ENCODE measurements at regions not wholly inside any gene's neighbourhood (a gene's known extent, or its start where the extent isn't known, plus 50 kb on each side); places are given as distances from the start of the nearest gene placed in this dataset.

DNA sequence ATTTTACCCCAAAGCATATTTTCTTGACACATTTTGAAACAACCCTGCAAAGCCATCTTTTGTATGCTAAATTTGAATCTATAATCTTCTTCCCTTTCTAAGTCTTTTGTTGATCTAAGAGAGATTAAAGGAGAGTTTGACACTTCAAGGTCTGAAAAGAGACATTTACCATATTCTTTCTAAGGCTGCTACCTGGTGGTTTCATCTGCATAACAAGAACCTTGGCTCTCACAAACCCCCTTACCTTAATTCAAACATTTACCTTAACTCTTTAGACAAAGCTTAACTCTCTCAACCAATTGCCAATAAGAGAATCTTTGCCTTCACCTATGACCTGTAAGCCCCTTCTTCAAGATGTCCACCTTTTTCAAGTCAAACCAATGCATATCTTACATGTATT is 1143.6 kb downstream of the CDH11 start:
- no peak overlapping the region for H3K27ac ChIP-seq
- TF ChIP-seq, protein P1, sequence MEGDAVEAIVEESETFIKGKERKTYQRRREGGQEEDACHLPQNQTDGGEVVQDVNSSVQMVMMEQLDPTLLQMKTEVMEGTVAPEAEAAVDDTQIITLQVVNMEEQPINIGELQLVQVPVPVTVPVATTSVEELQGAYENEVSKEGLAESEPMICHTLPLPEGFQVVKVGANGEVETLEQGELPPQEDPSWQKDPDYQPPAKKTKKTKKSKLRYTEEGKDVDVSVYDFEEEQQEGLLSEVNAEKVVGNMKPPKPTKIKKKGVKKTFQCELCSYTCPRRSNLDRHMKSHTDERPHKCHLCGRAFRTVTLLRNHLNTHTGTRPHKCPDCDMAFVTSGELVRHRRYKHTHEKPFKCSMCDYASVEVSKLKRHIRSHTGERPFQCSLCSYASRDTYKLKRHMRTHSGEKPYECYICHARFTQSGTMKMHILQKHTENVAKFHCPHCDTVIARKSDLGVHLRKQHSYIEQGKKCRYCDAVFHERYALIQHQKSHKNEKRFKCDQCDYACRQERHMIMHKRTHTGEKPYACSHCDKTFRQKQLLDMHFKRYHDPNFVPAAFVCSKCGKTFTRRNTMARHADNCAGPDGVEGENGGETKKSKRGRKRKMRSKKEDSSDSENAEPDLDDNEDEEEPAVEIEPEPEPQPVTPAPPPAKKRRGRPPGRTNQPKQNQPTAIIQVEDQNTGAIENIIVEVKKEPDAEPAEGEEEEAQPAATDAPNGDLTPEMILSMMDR (IDR thresholded peaks at IDR 0.05), result no peak
- TF ChIP-seq POLR2A (IDR thresholded peaks at IDR 0.05) (no peak), POLR2AphosphoS5 (IDR thresholded peaks at IDR 0.05) (no peak), EP300 (IDR thresholded peaks at IDR 0.05) (no peak)
- H3K9me3 ChIP-seq, result no peaks in the 10 kb centered on the region
- intact Hi-C loops (cut with DNase I), result no loop called here
- H3K4me3 ChIP-seq, result no peak overlapping the region
- no peak for DNase-seq
- no peaks in the 10 kb centered on the region for H3K27me3 ChIP-seq
- H3K36me3 ChIP-seq, result no peaks in the 10 kb centered on the region
- H3K4me1 ChIP-seq, result no peaks in the 10 kb centered on the region

DNA sequence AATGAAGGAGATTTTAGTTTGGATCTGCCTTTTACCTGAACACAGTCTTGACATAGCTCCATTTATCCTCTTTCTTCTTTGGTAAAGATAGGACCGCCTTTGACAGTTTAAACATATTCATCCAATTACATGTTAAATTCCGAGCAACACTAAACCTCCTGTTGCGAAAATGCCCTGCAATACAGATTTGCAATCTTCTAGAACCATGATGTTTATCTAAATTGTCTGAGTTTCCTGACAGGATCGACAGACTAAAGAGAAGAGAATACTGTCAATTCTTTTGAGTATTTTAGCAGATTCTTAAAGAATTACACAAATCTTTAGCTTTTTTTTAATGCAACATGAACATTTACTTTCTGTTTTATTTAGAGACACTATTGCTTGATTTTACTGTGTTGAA is 1145.5 kb downstream of the CDH11 start:
- intact Hi-C loops (cut with DNase I), result no loop called here
- Histone ChIP-seq H3K4me3 (no peak overlapping the region), H3K27me3 (no peaks in the 10 kb centered on the region), H3K36me3 (no peaks in the 10 kb centered on the region), H3K4me1 (no peaks in the 10 kb centered on the region), H3K9me3 (no peaks in the 10 kb centered on the region), H3K27ac (no peak overlapping the region)
- DNase-seq, result no peak
- TF ChIP-seq, protein P1 (IDR thresholded peaks at IDR 0.05), result no peak
- no peak for TF ChIP-seq EP300 (IDR thresholded peaks at IDR 0.05)
- TF ChIP-seq POLR2A (IDR thresholded peaks at IDR 0.05), result no peak
- TF ChIP-seq POLR2AphosphoS5 (IDR thresholded peaks at IDR 0.05), result no peak
- 70% methylated on average over 4 of the region's 4 CpGs for WGBS, 2 donors

DNA sequence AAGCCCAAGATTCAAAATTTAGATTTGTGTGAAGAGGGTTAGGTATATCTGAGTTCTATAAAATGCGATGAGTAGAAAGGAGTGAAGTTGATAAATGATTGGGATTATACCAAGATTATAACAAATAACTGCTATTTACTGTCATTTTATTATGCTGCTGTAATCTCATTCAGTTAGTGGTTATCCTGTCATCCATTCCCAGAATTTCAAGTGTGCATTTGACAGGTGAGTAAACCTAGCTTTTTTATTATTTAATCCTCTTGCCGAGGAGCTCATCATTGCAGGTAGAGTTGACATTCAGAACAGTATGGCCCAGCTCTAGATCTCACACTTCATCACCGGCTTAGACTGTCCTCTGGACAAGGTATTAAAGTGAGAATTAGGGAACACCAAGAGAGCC is 1146.2 kb downstream of the CDH11 start:
- Histone ChIP-seq H3K36me3 (no peaks in the 10 kb centered on the region), H3K27ac (no peak overlapping the region), H3K4me1 (no peaks in the 10 kb centered on the region), H3K4me3 (no peak overlapping the region), H3K27me3 (no peaks in the 10 kb centered on the region), H3K9me3 (no peaks in the 10 kb centered on the region)
- 84 to 92% methylated on average over 3 of the region's 3 CpGs for WGBS, 2 donors
- TF ChIP-seq POLR2A (IDR thresholded peaks at IDR 0.05), result no peak
- TF ChIP-seq EP300 (IDR thresholded peaks at IDR 0.05), result no peak
- intact Hi-C loops (cut with DNase I), result no loop called here
- no peak for DNase-seq

DNA sequence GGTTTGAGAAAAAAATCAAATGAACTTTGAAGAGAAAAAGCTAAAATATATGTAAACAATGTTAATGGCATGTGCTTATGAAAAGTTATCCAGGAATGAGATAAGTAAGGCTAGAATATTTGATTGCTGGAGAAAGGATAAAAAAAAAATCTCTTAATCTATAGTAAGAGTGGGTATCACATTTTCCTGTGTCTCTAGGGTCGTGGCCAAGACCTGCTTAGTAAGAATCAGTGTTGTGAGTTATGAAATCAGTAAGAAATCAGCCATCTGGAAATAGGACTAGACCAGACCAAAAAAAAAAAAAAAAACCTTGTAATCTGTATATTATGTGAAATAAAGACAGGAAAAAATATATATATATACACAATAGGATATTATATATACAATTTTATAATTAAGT is 1153.9 kb downstream of the CDH11 start:
- Histone ChIP-seq H3K4me1 (no peaks in the 10 kb centered on the region), H3K9me3 (no peaks in the 10 kb centered on the region), H3K36me3 (no peaks in the 10 kb centered on the region), H3K4me3 (no peak overlapping the region), H3K27ac (no peak overlapping the region), H3K27me3 (no peaks in the 10 kb centered on the region)
- TF ChIP-seq, protein P1 (IDR thresholded peaks at IDR 0.05), result no peak
- TF ChIP-seq POLR2A (IDR thresholded peaks at IDR 0.05) (no peak), EP300 (IDR thresholded peaks at IDR 0.05) (no peak), POLR2AphosphoS5 (IDR thresholded peaks at IDR 0.05) (no peak)
- DNase-seq, result no peak
- intact Hi-C loops (cut with DNase I), result no loop called here
- WGBS, 2 donors, result 23 to 33% methylated on average over 1 of the region's 1 CpG

DNA sequence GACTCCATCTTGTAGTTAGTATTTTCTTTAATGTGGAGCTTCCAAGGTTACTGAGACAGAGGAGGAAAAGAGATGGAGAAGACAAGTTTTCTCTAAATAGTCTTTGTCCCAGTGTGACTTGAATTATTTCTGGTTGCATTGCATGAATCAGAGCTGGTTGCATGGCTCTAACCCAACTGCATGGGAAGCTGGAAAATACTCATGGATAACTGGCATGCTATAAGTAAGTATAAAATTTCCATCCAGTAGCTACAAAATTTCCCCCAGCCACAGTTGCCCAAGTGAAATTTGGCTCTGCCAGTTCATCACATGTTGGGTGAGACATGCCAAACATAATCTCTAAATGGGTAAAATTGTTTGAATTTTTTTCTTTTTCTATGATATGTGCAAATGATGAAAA is 1161.5 kb downstream of the CDH11 start:
- H3K27ac ChIP-seq, result no peak overlapping the region
- no peaks in the 10 kb centered on the region for H3K4me1 ChIP-seq
- TF ChIP-seq EP300 (IDR thresholded peaks at IDR 0.05) (no peak), POLR2AphosphoS5 (IDR thresholded peaks at IDR 0.05) (no peak)
- intact Hi-C loops (cut with DNase I), result no loop called here
- no peak overlapping the region for H3K4me3 ChIP-seq
- H3K9me3 ChIP-seq, result no peaks in the 10 kb centered on the region
- no peaks in the 10 kb centered on the region for H3K36me3 ChIP-seq
- DNase-seq, result no peak
- no peaks in the 10 kb centered on the region for H3K27me3 ChIP-seq

DNA sequence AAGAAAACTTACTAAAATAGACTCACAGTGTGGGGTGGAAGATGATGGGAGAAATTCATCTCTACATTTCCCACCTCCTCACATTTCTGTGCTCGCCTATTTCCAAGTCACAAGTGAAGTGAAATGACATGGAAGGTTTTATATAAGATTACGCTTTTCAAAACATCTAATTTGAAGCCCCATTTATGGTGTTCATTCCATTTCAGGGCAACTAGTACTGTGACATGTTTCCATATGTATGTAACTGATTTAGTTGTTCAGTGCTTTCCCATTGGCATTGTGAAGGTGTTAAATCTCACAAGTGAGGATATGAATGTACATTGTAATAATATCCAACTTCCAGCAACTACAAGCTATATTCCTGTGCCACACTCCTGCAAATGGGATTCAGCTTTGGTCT is 1174.8 kb downstream of the CDH11 start:
- TF ChIP-seq, protein P1 (IDR thresholded peaks at IDR 0.05), result no peak
- TF ChIP-seq POLR2AphosphoS5 (IDR thresholded peaks at IDR 0.05) (no peak), POLR2A (IDR thresholded peaks at IDR 0.05) (no peak), EP300 (IDR thresholded peaks at IDR 0.05) (no peak)
- intact Hi-C loops (cut with DNase I), result no loop called here
- Histone ChIP-seq H3K4me3 (no peak overlapping the region), H3K27me3 (no peaks in the 10 kb centered on the region), H3K36me3 (no peaks in the 10 kb centered on the region), H3K9me3 (no peaks in the 10 kb centered on the region), H3K4me1 (no peaks in the 10 kb centered on the region), H3K27ac (no peak overlapping the region)
- 87 to 92% methylated on average over 2 of the region's 2 CpGs for WGBS, 2 donors
- DNase-seq, result no peak
